HuH-7 (cell line): ENCODE measurements at regions not wholly inside any gene's neighbourhood (a gene's known extent, or its start where the extent isn't known, plus 50 kb on each side); places are given as distances from the start of the nearest gene placed in this dataset.

Experiments
- DNase-seq: peaks from one replicate; pipeline ENCODE4 v3.0.0; 2011; ENCODE audit warnings: low spot score

DNA sequence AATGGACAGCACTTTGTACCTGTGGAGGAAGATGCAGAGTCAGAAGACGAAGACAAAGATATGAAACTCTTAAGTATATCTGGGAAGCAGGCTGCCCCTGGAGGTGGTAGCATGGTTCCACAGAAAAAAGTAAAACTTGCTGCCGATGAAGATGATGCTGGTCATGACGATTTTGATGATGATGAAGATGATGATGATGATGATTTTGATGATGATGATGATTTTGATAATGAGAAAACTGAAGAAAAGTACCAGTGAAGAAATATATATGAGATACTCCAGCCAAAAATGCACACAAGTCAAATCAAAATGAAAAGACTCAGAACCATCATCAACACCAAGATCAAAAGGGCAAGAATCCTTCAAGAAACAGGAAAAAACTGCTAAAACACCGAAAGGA, 268.5 kb upstream of the EEF2KMT start:
- no peak for DNase-seq

- no peak for DNase-seq
These were observed 266.6 kb upstream of the EEF2KMT start for GRCh38 chr16:5364186-5364585.

DNA sequence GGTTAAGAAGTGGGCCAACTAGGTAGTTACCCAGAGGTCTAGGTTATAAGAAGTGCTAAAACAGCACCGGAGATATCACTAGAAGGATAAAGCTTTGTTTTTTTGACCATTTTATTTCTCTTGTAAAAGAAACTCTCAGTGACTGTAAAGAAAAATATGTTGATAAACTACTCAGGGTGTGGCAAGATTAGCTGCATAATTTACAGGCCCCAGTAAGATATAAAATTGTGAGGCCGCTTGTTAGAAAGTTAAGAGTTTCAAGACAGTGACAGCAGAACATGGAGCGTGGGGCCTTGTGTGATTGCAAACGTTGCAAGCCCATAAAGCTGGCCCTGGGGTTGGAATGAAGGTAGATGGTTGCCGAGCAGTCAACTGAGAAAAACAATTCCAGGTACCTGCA, 263.7 kb upstream of the EEF2KMT start:
- no peak for DNase-seq

GRCh38 chr16:5354645-5355044, 257.1 kb upstream of the EEF2KMT start:
- DNase-seq = no peak

GRCh38 chr16:5349670-5350517, 252.3 kb upstream of the EEF2KMT start:
- DNase-seq = no peak

GRCh38 chr16:5349101-5349500, 251.5 kb upstream of the EEF2KMT start:
- no peak for DNase-seq

DNA sequence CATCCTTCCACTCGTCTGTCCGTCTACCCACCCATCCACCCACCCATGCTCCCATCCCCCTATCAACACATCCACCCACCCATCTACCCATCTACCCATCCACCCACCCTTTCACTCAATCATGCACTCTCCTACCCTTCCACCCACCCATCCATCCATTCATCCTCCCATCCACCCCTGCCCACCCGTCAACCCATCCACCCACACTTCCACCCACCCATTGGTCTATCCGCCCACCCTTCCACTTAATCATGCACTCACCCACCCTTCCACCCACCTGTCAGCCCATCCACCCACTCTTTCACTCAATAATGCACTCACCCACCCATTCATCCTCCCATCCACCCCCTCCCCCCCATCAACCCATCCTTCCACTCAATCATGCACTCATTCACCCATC, 250.0 kb upstream of the EEF2KMT start:
- no peak for DNase-seq

- DNase-seq = no peak
These were observed 239.3 kb upstream of the EEF2KMT start for GRCh38 chr16:5336941-5337340.

DNA sequence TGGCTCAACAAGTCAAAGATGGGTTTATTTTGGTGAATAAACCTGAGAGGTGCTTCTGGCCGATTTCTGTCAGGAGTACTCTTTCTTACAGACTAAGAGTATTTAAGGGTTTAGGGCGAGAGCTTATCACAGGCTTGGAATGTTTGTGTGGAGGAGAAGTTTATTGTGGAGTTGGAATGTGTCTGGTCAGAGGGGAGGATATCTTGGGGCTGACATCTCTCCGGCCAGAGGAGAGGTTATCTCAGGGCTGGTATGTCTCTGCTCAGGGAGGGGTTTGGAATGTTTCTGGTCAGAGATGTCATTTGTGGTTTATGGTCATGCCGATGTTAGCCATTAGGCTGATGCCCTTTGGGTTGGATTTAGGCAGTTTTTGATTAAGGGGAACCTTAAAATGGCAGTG, 236.4 kb upstream of the EEF2KMT start:
- DNase-seq = no peak

DNA sequence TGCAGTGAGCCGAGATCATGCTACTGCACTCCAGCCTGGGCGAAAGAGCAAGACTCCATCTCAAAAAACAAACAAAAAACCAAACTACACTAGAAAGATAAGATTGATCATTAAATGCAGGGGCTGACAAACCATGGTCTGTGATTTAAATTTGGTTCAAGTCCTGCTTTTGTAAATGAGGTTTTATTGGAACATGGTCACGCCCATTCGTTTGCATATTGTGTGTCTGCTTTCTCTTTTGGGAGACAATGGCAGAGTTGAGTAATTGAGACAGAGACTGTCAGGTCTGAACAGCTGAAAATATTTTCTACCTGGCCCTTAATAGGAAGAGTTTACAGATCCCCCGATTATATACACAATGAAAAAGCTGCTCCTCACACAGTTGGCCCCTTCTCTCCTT, 235.5 kb upstream of the EEF2KMT start:
- DNase-seq = no peak

DNA sequence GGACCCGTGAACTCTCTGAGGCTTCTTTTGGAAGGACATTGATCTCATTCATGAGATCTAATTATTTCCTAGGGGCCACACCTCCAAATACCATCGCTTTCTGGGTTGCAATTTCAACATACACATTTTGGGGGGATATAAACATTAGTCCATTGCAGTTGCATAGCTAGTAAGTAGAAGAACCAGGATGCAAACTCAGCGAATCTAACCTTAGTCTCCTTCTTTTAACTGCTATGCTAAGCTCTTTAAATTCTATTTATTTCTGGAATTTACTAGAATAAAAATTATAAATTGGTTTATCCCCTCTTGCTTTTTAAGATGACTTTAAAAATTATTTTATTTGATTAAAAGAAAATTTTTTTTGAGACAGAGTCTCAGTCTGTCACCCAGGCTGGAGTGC, 232.5 kb upstream of the EEF2KMT start:
- no peak for DNase-seq

DNA sequence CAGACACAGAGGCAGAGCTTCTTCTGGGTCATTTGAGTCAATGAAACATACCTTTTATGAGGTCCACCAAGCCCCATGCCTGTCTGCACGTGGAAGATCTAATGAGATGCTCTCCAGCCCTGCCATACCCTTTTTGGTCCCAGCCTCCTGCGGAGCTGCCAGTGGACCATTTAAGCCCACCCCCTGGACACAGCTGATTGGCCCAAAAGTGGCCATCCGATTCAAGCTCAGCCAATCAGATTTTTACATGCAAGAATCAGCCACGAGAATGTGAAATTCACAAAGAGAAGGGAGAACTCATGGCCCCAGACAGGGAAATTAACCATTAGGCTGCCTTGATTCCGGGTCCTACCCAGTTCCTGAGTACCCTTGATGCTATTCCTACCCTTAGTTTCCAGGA, 231.0 kb upstream of the EEF2KMT start:
- DNase-seq = no peak

DNA sequence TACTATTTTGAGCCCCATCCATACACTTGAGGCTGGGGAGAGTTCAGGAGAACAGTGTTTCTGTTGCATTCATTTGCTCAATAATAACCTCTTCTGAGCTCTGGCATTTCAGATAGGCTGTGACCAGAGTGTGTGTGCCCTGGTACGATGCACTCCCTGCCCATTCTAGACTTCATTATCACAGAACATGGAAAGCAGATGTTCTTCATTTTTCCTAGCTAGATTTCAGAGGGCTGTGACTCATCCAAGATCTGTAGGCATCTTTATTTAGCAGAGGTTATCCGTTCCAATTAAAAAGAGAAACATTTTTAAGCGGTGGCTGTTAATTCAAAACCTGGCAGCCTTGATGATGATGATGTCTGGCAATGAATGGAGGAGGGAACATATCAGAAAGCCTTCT, 228.8 kb upstream of the EEF2KMT start:
- no peak for DNase-seq

GRCh38 chr16:5325932-5326331, 228.3 kb upstream of the EEF2KMT start:
- DNase-seq = no peak

DNA sequence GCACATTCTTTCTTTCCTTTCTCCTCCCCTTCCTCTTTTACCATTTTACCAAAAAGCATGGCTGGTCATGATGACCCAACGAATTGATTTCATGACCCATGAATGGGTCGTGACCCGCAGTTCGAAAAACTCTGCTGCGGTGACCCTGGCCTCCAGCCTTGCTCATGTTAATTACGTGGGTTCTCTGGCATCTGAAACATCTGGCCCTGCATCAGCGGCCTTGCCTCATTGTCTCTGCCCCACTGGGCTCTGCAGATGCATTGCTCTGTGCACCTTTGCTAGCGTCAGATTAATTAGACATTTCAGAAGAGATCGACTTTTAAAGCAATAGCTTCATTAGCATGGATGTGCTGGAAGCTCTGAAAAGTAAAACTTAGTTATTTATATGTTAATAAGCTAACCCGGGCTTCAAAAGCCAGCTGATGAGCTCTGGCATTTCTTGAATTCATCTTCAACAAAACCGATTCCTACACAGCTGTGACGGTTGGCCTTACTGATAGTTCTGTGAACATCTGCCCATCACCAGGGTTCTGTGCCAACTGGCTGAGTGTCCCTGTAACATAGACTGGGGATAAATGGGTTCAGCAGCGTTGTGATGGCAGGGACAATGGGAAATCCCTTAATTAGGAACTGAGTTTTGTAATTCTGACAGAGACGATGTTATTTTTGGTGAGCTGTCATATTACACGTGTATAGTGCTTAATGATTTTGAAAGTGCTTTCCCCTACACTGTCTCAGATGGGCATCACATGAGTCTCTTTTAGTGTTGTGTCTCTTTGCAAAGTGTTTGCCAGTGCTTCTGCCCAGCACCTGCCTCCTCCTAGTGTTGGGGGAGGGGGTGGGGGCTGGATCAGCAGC, 225.9 kb upstream of the EEF2KMT start:
- no peak for DNase-seq

GRCh38 chr16:5321930-5322329, 224.3 kb upstream of the EEF2KMT start:
- no peak for DNase-seq

- DNase-seq = no peak
These were observed 222.2 kb upstream of the EEF2KMT start for GRCh38 chr16:5319799-5320198.

DNA sequence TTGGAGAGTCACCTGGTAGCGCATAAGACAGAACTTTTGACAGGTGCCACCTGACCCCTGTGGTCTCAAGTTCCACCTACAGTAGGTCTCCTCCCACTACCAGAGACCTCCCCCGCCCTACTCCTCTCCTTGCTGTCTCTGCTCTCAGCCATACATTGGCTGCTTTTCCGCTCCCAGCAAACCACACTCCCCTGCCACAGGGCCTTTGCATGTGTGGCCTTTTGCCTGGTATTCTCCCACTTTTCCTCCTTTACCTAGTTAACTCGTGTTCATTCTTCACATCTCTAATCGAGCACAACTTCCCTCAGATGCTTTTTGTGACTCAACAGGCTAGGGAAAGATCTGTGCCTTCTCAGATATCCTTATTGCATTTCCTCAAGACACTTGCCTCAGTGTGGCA, 218.3 kb upstream of the EEF2KMT start:
- DNase-seq = no peak

- no peak for DNase-seq
These were observed 216.8 kb upstream of the EEF2KMT start for GRCh38 chr16:5314377-5314776.

GRCh38 chr16:5309946-5310611, 212.5 kb upstream of the EEF2KMT start:
- no peak for DNase-seq

GRCh38 chr16:5305023-5305422, 207.4 kb upstream of the EEF2KMT start:
- no peak for DNase-seq

GRCh38 chr16:5302372-5303114, 204.9 kb upstream of the EEF2KMT start:
- no peak for DNase-seq
